Prostate gland (tissue), 2 donors: ENCODE measurements at regions not wholly inside any gene's neighbourhood (a gene's known extent, or its start where the extent isn't known, plus 50 kb on each side); places are given as distances from the start of the nearest gene placed in this dataset.

Experiments
- CTCF ChIP-seq, 4 experiments: fragments of 200-600 bp in 2 of 4; fragments of 450-650 bp in 2 of 4; sonication (generic) in 2 of 4; IDR thresholded peaks; 1 replicate in 3 of 4; 2 replicates in 1 of 4; pipeline ENCODE4 v1.5.1; 2016 to 2019; ENCODE audit warnings: antibody characterized with exemption in 4 of 4, mild to moderate bottlenecking in 2 of 4, moderate library complexity in 2 of 4
- POLR2A ChIP-seq: fragments of 450-650 bp; IDR thresholded peaks from one replicate; pipeline ENCODE4 v1.6.1; 2016; ENCODE audit warnings: antibody characterized with exemption, mild to moderate bottlenecking
- POLR2AphosphoS5 ChIP-seq: sonication (generic); formaldehyde crosslinking; IDR thresholded peaks from one replicate; pipeline ENCODE4 v1.6.1; 2017; ENCODE audit warnings: antibody characterized with exemption

DNA sequence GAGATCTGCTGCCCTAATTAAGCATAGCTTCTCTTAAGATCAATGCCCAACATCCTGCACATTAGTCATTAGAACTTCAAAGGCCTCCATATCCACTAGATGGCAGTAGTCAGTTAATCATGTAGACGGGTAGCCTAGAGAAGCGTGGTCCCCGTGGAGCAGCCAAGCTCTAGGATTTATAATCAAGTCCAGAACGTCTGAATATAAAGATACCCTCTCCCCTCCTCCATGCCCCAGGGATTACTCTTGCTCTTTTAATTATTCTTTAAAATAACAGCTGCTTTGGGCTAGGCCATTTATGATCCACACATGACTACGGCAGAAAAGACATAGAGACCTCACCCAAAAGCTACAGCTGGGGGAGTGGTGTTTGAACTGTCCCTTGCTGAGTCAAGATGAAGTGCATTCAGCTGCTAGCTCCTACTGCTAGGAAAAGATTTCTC lies 327.6 kb upstream of the PLET1 start:
- no peak for TF ChIP-seq POLR2A
- peak; percentile 32 to 77 (median 68) for TF ChIP-seq CTCF (IDR thresholded peaks at IDR 0.05)
- TF ChIP-seq POLR2AphosphoS5: no peak
